Smooth muscle cell of the brain vasculature (primary cell): ENCODE measurements at regions not wholly inside any gene's neighbourhood (a gene's known extent, or its start where the extent isn't known, plus 50 kb on each side); places are given as distances from the start of the nearest gene placed in this dataset.

Experiments used
- DNase-seq: peaks from one replicate; pipeline ENCODE4 v3.0.0-alpha.2; 2012; ENCODE audit warnings: low read depth, low spot score

DNA sequence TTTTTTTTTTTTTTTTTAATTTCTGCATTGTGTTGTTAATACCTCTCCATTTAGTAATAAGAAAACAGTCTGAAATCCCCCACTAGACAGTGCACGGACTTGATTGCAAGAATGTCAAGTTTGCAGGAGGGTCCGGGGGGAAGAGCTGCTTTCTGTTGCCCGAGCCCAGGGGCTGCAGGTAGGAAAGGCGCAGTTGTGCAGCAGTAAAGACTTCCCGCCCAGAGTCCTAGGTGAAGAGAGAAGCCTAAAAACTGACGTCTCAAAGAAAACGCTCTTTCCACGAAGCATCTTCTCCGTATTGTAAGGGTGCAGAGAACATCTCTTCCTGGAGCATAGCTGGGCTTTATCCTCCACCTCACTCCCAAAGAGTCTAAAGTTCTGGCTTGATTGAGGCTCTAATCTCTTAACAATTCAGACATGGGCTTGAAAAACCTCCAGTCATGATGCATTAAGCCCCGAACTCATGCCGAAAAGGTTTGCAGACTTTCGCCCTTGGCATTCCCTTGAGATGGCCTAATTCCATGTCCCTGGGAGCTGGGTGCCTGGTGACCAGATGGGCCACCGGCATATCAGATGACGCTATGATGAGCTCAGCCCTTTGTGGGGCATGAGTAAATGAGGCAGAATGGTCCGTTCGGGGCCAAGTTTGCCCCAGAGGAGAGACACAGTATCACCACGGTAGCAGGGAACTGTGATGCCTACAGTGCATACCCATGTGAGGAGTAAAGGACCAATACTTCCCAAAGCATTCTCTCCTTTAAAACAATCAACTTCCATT lies 436.2 kb upstream of the ZFHX3 start:
- no peak for DNase-seq

DNA sequence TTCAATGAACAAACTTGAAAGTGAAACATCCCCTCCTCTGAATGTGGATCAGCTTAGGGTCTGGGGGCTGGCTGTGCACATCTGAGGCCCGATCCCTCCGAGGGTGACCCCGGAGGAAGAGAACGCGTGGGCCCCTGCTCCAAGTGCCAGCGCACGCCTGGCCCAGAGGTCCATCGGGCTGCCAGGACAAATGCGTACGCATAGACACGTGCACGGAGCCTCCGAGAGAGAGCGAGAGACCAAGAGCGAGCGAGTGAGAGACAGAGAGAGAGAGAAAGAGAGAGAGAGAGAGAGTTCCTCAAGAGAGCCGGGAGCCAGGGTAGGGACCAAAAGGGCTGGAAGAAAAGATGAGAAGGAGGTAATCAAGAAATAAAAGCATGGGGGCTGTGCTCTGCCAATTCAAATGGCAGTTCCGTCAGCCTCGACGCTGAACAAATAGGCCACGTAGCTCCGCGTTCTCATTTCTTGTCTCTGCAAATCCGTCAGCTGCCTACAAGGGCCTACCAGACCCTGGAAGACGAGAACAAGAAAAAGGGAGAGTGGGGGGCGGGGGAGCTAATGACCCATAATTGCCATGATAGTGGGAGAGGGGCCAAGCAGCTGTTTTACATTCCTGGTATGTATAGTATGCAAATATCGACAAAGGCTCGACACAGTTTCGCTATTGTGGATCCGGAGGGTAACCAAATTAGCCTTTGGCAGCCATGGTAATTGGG lies 435.3 kb upstream of the ZFHX3 start:
- DNase-seq, result no peak

DNA sequence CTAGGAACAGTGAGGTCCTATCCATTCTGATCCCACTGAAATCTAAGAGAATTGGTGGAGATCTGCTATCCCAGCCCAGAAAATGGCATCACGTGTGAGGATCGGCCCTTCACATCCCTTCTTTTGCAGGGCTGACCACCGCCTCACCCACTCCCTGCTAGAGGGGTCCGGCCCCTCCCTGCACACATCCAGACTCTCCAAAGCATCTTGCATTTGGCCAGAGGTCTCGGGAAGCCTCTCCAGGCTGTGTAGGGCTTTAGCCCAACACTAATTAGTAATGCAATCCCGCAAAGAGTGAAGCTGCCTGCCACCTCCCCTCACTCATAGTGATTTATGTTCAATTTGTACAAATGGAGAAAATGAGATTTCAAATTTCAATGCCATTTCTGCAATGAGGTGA lies 434.4 kb upstream of the ZFHX3 start:
- no peak for DNase-seq

DNA sequence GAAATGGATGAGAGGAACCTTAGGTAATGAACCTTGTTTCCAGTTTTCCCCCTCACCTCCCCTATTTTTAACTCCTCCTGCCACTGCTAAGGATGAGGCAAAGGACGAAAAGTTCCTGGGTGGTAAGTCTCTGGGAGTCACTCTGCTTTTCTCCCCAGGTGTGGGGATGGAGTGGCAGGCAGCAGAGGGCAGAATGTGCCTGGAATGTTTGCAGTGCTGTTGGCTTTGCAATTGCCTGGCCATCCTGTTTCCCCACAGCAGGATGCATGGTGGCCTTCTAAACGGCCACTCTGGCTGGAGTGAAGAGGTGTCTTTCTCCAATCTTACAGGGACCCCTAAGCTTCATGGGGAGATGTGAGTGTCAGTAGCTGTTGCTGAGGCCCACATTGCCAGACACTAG lies 432.5 kb upstream of the ZFHX3 start:
- no peak for DNase-seq

DNA sequence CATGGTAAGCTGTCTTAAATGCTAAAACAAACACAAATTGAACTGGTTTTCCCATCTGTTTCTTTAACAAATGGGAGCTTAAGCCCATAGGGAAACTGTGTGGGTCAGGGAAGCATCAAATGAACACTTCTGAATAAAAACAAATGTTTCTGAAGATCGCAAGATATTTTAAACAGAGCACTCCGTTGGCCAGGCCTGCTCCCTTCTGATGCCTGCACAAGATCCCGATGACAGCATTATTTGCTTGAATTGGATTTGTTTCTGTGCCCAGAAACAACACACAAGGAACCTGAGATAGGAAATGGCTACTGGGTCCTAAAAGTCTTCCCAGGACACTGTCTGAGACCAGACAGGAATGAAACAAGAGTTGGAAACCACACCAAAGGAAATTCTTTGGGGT lies 425.8 kb upstream of the ZFHX3 start:
- no peak for DNase-seq

DNA sequence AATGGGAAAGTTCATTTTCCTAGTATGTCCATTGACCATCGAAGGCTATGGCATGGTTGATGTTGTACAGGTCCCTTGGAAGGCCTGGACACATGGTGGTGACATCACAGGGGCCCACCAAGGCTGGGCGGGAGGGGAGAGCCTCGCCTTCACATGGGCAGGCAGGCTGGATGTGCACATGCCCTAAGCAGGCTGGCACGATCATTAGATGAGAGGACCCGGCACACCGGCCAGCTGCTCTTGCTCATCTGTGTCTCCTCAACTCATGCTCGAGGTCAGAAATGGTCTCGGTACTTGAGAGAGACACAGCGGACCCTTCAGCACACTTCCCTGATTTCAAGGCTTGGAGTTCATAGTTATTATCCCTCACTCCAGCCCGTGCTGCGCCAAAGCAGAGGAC lies 416.9 kb upstream of the ZFHX3 start:
- no peak for DNase-seq

DNA sequence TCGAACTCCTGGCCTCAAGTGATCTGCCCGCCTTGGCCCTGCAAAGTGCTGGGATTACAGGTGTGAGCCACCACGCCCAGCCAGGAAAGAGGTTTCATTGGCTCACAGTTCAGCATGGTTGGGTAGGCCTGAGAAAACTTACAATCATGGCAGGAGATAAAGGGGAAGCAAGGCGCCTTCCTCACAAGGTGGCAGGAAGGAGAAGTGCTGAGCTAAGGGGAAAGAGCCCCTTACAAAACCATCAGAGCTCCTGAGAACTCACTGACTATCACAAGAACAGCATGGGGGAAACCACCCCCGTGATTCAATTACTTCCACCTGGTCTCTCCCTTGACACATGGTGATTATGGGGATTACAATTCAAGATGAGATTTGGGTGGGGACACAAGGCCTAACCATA lies 411.7 kb upstream of the ZFHX3 start:
- no peak for DNase-seq

DNA sequence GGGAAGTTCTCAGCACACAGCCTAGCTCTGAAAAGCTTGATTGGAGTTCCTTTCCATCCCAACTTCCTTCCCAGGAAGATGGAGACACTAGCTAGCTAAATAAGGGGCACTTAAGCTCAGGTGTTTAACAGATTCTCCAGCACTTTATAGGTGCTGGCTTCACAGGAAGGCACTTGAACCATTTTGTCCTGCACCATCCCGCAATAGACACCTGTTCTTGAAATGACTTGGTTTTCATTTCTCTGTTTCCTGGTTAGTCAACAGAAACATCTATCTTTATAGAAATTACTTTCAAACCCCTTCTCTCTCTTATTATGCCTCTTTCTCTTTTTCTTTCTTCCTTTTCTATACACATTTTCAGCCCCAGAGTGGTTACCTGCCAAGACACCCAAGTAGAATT lies 409.9 kb upstream of the ZFHX3 start:
- DNase-seq, result no peak

DNA sequence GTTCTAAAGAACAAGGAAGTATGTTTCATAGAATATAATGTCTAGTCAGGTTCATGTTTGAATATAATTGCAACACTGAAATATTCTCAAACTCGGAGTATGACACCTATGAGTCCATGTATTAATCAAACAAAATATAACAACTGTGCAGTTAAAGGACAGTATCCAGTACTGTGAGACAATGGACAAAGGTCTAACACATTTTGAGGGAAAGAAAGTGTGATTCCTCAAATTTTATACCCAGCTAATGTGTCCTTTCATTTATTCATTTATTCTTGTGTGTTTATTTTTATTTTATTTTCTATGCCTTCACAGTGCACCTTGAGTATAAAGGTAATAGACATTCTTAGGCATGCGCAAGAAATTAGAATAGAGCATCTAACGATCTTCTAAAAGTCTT lies 401.0 kb upstream of the ZFHX3 start:
- DNase-seq, result no peak

DNA sequence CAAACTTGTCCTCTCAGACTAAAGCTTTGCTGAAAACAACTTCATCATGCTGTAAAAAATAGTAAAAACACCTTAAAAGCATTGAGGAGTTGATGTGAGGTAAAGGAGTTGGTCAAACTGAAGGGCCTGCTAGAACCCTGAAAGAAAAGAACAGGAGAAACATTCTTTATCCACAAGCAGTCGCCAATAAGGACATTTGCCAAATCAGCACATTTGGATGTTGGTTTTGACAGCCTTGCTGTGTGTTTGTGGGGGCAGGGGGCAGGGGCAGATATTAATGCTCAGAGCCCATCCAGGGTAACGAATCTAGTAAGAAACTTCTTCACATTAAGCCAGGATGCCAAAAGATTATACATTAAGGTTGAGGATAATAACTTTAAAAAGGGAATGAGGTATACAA lies 399.9 kb upstream of the ZFHX3 start:
- DNase-seq, result no peak

DNA sequence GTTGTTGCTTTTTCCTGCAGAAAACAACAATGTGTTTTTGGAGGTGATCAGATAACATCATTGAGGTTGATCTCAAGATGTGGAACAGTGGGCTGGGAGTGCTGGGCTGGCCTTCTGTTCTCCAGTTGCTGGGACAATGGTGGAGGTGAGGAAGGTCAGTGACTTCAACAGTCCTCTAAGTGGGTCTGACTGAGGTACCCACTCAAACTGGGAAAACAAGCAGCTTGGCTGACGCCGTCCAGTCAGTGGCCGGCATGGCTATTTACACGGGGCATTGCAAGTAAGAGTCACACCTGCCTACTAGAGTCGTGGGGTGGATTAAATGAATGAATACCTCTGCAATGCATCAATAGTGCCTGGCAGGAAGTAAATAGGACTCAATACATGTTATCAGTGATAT lies 386.7 kb upstream of the ZFHX3 start:
- no peak for DNase-seq

DNA sequence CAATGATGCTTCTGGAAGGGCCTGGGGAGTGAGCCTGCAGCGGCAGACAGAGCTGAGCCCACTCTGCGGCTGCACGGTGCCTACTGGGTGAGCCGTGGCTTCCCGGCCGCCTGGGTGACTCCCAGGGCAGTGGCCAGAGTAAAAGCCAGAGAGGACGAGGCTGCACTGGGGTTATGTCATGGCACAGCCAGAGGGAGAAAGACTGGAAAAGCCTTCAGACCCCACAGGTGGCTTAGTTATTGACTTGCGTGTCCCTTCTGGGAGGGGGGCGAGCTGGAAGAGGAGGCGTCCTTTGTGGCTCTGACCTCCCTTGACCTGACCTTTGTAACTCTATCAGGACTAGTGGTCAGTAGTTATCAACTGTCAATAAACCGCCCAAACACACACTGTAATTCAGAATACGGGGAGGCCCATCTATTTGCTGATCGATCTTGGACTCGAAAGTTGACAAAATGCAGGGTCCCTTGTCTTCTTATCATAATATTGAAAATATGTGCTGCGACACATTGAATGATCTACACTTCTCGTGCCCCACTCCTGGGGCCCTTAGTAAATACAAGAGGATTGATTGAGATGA lies 385.9 kb upstream of the ZFHX3 start:
- no peak for DNase-seq

DNA sequence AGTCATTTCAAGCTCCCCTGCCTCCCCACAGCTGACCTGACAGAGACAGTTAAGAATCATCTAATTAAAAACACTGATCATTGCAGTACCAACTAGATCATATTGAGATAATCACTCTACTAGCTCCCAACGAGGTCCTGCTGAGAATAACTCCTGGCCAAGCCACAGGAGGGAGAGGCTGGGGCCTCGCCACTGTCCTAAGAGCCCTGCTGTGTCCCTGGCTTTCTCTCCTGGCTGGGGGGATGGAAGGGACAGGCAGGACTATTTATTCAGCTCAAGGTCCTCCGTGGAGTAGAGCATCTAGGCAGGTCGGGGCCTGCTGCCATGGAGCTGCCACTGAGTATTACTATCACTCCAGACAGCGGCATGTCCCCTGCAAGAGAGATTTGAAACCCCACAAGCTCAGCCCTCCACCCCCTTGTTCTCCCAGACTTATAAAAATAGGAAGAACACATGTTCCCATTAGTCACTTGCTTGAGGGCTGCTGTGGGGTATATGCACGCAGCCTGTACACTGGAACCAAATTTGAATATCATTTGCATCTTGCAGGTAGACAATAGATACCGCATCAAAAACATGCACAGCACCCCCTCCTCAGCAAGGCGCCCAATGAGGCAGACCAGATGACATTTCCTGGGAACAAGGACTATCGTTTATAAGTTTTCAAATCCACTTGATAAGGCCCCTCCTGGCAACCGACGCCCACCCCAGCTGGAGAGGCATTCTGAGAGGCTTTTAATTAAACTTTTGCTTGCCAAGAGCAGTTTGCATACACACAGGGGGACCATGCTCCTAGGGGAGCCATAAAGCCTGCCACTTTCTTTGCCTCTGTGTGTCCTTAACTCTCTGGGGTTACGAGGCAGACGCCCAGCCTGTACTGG lies 385.2 kb upstream of the ZFHX3 start:
- no peak for DNase-seq

DNA sequence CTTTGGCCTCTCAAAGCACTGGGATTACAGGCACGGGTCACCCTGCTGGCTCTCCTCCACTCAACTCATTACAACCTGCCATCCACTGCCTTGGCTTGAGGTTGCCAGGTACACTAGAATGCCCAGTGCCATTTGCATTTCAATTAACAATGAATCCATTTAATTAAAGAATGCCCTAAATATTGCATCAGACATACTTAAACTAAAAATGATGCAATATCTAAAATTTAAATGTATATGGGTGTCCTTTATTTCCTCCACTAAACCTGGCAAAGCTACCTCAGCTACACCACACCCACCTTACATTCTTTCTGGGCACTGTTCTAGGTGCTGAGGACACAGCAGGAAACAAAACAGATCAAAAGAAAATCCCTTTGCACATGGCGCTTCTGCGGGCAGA lies 382.2 kb upstream of the ZFHX3 start:
- no peak for DNase-seq

DNA sequence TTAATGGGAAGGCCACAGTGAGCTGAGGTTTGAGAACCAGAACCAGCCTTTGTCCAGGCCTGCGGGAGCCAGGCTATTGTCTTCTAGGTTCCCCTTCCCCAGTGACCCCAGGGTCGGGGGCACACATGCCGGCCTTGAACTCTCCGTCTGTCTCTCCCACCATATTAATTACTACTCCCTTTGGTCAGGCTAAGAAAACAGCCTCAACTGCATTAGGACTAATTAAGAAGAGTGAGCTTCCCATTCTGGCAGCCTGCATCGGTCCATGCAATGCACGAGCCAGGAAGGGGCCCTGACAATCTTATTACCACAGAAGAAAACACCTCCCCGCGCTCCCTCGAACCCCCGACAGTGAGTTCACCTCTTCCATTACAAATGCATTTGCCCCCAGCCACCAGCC lies 380.2 kb upstream of the ZFHX3 start:
- DNase-seq, result no peak

DNA sequence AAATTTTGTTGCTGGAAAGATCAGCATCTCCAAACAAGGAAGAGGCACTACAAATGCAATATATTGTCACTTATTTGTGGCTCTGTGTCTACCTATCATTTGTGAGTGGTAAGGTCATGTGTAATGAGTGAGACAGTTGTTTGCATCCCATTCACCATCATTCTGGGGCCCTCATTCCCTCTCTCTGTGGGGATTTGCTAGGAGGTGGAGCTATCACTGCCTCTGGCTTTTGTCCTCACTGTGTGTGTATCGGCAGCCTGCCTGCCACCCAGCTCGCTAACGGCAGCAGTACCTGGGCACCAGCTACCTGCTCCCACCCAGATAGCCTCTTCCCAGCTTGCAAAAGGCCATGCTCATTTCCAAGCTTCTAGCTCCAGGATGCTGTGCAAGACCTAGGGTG lies 379.2 kb upstream of the ZFHX3 start:
- DNase-seq, result no peak

DNA sequence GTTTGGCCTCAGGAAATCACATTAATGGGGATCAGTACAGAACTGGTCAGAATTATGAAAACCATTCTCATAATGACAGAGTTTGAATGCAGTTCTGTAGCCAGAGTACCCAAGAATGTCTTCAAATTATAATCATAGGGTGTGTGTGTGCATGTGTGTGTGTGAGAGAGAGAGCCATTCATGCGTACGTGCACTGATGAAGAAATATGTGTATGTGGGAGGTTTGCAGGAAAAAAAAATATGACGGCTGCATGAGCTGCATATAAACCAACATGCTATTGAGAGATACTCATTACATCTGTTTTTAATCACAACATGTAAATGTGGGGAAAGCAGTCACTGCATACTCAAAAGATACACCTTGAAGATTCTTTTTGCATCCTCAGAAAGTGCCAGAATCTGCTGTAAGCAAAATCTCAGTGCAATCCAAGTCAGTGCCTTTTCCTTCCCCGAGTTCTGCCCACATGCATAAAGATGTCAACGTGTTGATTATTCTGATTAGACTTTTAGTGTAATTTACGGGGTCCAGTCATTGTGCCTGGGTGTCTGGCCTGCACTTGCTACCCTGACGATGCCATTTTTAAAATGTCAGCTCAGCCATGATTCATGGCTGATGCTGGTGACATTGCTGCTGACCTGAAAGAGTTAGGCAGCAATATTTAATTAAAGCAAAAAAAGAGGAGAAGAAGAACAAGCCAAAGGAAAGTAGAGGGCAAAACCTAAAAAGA lies 378.7 kb upstream of the ZFHX3 start:
- DNase-seq, result no peak

DNA sequence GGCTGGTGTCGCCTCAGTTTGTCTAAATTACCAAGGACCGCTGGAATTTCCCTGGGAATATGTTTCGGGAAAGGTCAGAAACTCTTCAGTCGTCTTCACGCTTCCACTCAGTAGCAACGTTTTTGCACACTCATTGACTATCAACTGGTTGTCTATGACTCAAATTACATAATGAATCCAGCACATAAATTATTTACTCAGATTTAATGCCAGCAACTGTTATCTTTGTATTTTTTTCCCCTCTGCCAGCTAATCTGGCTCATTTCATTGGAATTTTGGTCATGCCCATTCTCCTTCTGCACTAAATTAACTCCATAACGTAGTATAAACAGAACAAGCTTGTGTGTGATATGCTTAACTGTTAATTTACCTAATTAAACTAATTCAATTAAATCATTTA lies 372.7 kb upstream of the ZFHX3 start:
- DNase-seq, result no peak

DNA sequence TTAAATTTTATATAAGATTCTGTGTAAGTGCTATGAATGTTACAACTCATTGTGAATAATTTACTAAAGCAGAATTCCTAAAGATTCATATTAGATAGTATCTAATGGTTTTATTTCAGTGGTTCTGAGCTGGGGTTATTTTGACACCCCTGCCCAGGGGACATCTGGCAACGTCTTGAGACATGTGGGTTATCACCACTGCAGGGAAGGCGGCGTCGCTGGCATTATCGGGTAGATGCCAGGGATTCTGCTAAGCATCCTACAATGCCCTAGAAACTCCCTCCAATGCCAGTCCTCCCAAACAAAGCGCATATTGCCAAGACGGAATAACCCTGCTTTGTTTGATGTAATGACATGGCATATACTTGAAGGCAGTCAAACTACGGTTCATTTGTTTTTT lies 372.3 kb upstream of the ZFHX3 start:
- DNase-seq, result no peak

DNA sequence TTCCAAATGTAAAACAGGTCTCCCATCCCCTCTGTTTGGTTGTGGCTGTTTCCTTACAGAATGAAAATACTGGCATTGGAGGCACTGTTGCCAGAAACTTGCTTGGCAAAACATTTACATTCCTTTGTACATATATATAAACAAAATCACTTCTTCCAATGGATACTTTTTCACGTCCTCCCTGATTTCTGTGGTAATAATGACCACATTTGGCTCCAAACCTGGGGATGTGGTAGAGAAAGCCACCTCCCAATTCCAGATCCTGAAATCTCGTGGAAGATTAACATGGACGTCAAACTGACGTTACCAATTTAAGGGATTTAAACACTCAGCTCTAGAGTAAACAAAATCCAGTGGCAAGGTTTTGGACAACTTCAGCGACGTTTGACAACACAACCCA lies 370.8 kb upstream of the ZFHX3 start:
- no peak for DNase-seq

DNA sequence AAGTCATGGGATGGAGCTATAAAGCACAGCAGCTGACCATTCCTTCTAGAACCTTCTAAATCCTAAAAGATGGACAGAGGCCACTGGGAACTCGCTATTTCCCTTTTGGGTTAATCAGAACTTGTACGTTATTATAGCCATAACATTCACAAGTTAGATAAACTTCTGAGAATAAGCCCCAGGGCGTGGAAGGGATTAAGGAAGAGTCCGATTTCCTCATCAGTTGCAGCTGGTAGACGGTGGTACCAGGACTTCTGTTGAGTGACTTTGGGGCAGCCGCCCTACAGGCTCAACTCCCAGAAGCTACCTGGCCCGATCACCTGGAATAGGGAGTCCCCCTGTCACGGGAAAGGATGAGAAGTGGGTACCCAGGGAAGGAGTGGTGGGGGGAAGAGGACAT lies 370.1 kb upstream of the ZFHX3 start:
- no peak for DNase-seq

DNA sequence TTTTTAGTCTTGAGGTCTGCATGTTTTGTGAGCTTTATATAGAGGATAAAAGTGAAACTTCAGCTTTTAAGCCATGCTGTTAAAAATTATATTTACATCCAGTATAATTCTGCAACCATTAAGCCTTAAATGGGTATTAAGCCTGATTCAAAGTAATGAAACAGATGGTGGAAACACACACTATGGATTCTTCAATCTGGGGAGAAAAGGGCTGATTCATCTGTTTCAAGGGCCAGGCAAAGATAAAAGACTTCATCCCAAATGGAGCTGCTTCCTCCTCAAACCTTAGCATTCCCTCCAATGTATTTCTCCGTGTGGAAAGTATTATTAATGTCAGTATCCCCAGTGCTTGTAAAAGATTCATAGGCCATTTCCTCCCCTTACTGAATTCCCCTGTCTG lies 367.4 kb upstream of the ZFHX3 start:
- DNase-seq, result no peak
